Calu3 (cell line): ENCODE measurements at regions not wholly inside any gene's neighbourhood (a gene's known extent, or its start where the extent isn't known, plus 50 kb on each side); places are given as distances from the start of the nearest gene placed in this dataset.
"Not testable (repeated sequence)": the region's sequence is repeated elsewhere in the genome, so short reads cannot be mapped to it uniquely, and the experiment has no call there.

Experiments
- BruUV-seq: library from RNA; stranded (reverse); fragments of 400-500 nt; replicated peaks from 2 replicates; lab custom pipeline; 2021; lab: Mats Ljungman, UMichigan
- CTCF ChIA-PET: fragments of 300-600 bp; sonication (Branson Sonifier 250); formaldehyde crosslinking; loops from one replicate; lab custom pipeline; 2022; ENCODE audit warnings: antibody characterized with exemption; lab: Charles Lee
- DNase-seq: peaks from one replicate; pipeline ENCODE4 v3.0.0; 2022
- H3K27ac Mint-ChIP-seq: one replicate; pipeline ENCODE4 v1.8.0; 2022; ENCODE audit warnings: mixed read lengths; ENCODE audit not compliant: unreplicated experiment
- H3K27me3 Mint-ChIP-seq: one replicate; pipeline ENCODE4 v1.8.0; 2022; ENCODE audit warnings: mixed read lengths; ENCODE audit not compliant: unreplicated experiment
- H3K36me3 Mint-ChIP-seq: one replicate; pipeline ENCODE4 v1.8.0; 2022; ENCODE audit warnings: mild to moderate bottlenecking, moderate library complexity, mixed read lengths; ENCODE audit not compliant: insufficient read depth, unreplicated experiment
- H3K4me1 Mint-ChIP-seq: one replicate; pipeline ENCODE4 v1.8.0; 2022; ENCODE audit warnings: mild to moderate bottlenecking, low read depth, mixed read lengths; ENCODE audit not compliant: unreplicated experiment
- H3K4me3 Mint-ChIP-seq: one replicate; pipeline ENCODE4 v1.8.0; 2022; ENCODE audit warnings: mild to moderate bottlenecking, low read depth, moderate library complexity, mixed read lengths; ENCODE audit not compliant: unreplicated experiment
- H3K9me3 Mint-ChIP-seq: one replicate; pipeline ENCODE4 v1.8.0; 2022; ENCODE audit warnings: low read depth, mixed read lengths; ENCODE audit not compliant: unreplicated experiment
- CTCF ChIP-seq: fragments of 200-600 bp; IDR thresholded peaks from one replicate; pipeline ENCODE4 v1.8.0; 2022; ENCODE audit warnings: antibody characterized with exemption; ENCODE audit not compliant: unreplicated experiment
- intact Hi-C: fragments of 100-400 bp; cut with micrococcal nuclease; formaldehyde crosslinking; loops from one replicate; pipeline ENCODE4 v1.10.0; 2022; ENCODE audit not compliant: unreplicated experiment

GRCh38 chr7:94787285-94787684 lies 120.1 kb upstream of the PPP1R9A start:
- no peak for TF ChIP-seq CTCF
- DNase-seq: no peak
- H3K4me1 Mint-ChIP-seq: peaks cover 15% of the 10 kb centered on the region
- H3K27me3 Mint-ChIP-seq: no peaks in the 10 kb centered on the region
- no TSS peak for BruUV-seq
- H3K27ac Mint-ChIP-seq: no peak overlapping the region
- intact Hi-C loops: no loop called here
- no peaks in the 10 kb centered on the region for H3K9me3 Mint-ChIP-seq
- no peak overlapping the region for H3K4me3 Mint-ChIP-seq
- no peaks in the 10 kb centered on the region for H3K36me3 Mint-ChIP-seq
- CTCF ChIA-PET: no interaction called here

- H3K4me1 Mint-ChIP-seq: peaks cover 15% of the 10 kb centered on the region
- H3K27me3 Mint-ChIP-seq, H3K9me3 Mint-ChIP-seq, intact Hi-C loops, H3K36me3 Mint-ChIP-seq, H3K27ac Mint-ChIP-seq, CTCF ChIA-PET, BruUV-seq, DNase-seq, H3K4me3 Mint-ChIP-seq: not testable (repeated sequence)
Measured at GRCh38 chr7:94788378-94788777, 119.0 kb upstream of the PPP1R9A start.

- Mint-ChIP-seq H3K4me3 (no peak overlapping the region), H3K27ac (no peak overlapping the region), H3K4me1 (peaks cover 15% of the 10 kb centered on the region), H3K27me3 (no peaks in the 10 kb centered on the region), H3K9me3 (no peaks in the 10 kb centered on the region), H3K36me3 (no peaks in the 10 kb centered on the region)
- no peak for DNase-seq
- BruUV-seq: no TSS peak
- CTCF ChIA-PET: no interaction called here
- TF ChIP-seq CTCF: no peak
- intact Hi-C loops: no loop called here
Measured at GRCh38 chr7:94792241-94792640, 115.2 kb upstream of the PPP1R9A start.

GRCh38 chr7:94797404-94797803 lies 110.0 kb upstream of the PPP1R9A start:
- H3K27me3 Mint-ChIP-seq, BruUV-seq, H3K27ac Mint-ChIP-seq, CTCF ChIA-PET, intact Hi-C loops, DNase-seq, H3K4me1 Mint-ChIP-seq, H3K36me3 Mint-ChIP-seq, H3K9me3 Mint-ChIP-seq, H3K4me3 Mint-ChIP-seq: not testable (repeated sequence)

- no peak overlapping the region for H3K4me3 Mint-ChIP-seq
- BruUV-seq: no TSS peak
- DNase-seq: no peak
- intact Hi-C loops: no loop called here
- no peak overlapping the region for H3K27ac Mint-ChIP-seq
- no peaks in the 10 kb centered on the region for H3K27me3 Mint-ChIP-seq
- CTCF ChIA-PET: no interaction called here
- TF ChIP-seq CTCF: no peak
- no peaks in the 10 kb centered on the region for H3K9me3 Mint-ChIP-seq
- H3K4me1 Mint-ChIP-seq: no peaks in the 10 kb centered on the region
- H3K36me3 Mint-ChIP-seq: no peaks in the 10 kb centered on the region
Measured at GRCh38 chr7:94803821-94804220, 103.6 kb upstream of the PPP1R9A start.

- H3K36me3 Mint-ChIP-seq, H3K27me3 Mint-ChIP-seq, intact Hi-C loops, H3K4me1 Mint-ChIP-seq, H3K9me3 Mint-ChIP-seq, H3K27ac Mint-ChIP-seq, DNase-seq, CTCF ChIA-PET, H3K4me3 Mint-ChIP-seq, BruUV-seq: not testable (repeated sequence)
Measured at GRCh38 chr7:94808673-94809072, 98.7 kb upstream of the PPP1R9A start.
